ENCODE measurements at regions not wholly inside any gene's neighbourhood (a gene's known extent, or its start where the extent isn't known, plus 50 kb on each side); places are given as distances from the start of the nearest gene placed in this dataset.

DNA sequence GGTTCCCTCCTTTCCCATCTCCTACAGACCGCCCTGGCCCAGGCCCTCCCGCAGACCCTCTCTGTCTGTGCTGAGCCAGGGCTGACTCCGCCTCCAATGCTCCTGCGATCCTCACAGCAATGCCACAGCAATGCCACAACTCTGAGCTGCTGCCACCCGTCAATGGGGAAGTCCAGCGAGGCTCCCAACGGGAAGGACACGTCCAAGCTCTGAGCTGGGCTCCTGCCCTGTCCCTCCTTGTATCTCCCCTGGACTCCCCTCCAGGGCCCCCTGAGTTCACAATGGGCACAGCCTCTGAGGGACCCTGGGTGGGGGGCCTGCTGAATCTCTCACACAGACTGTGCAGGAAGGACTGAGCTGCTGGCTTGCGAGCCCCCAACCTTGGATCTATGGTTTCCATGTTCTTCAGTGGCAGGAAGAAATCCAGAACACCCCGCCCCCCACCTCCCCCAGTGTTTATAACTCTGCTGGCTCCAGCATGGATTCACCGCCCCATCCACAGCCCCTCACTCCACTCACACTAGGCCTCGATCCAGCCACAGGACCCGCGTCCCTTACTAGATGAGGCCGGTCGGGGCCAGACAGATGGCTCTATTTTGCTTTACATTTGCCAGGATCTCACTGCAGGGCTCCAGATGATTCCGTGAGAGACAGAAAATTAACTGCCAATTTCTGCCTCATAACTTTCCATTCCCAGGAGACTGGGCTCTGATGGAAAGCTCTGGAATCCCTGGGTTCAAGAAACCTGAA is 338.0 kb downstream of the MATN1 start:
- Histone ChIP-seq H3K9me2 (replicated peaks; ENCODE audit: insufficient read depth, low read length) (no peaks in the 10 kb centered on the region), H3K9me3 (ENCODE audit: low read length) (no peaks in the 10 kb centered on the region), H3K27ac (ENCODE audit: low read length) (no peak overlapping the region), H3K4me1 (ENCODE audit: low read length) (peaks cover 3% of the 10 kb centered on the region; the same call in 1 of the 2 replicates), H2AFZ (ENCODE audit: low read length) (no peak overlapping the region), H3K36me3 (ENCODE audit: insufficient read depth, low read length) (no peaks in the 10 kb centered on the region), H4K20me1 (ENCODE audit: insufficient read depth, low read depth, low read length) (no peaks in the 10 kb centered on the region), H3K79me2 (ENCODE audit: low read length) (no peaks in the 10 kb centered on the region), H3K4me2 (ENCODE audit: low read depth, low read length, poor library complexity, severe bottlenecking) (no peak overlapping the region), H3K9ac (ENCODE audit: low read length) (no peak overlapping the region), H3K4me3 (ENCODE audit: low read length) (no peak overlapping the region), H3K27me3 (ENCODE audit: low read length) (no peaks in the 10 kb centered on the region)
- DNase-seq = no peak

- Histone ChIP-seq H3K9me3 (ENCODE audit: low read length) (no peaks in the 10 kb centered on the region), H3K9me2 (replicated peaks; ENCODE audit: insufficient read depth, low read length) (no peaks in the 10 kb centered on the region), H3K27ac (ENCODE audit: low read length) (no peak overlapping the region), H3K4me2 (ENCODE audit: low read depth, low read length, poor library complexity, severe bottlenecking) (no peak overlapping the region), H3K4me1 (ENCODE audit: low read length) (peaks cover 3% of the 10 kb centered on the region; the same call in 1 of the 2 replicates), H4K20me1 (ENCODE audit: insufficient read depth, low read depth, low read length) (no peaks in the 10 kb centered on the region), H3K79me2 (ENCODE audit: low read length) (no peaks in the 10 kb centered on the region), H3K27me3 (ENCODE audit: low read length) (no peaks in the 10 kb centered on the region), H3K9ac (ENCODE audit: low read length) (no peak overlapping the region), H3K36me3 (ENCODE audit: insufficient read depth, low read length) (no peaks in the 10 kb centered on the region), H2AFZ (ENCODE audit: low read length) (no peak overlapping the region), H3K4me3 (ENCODE audit: low read length) (no peak overlapping the region)
- DNase-seq = no peak
Measured at GRCh38 chr1:30384286-30385245, 338.8 kb downstream of the MATN1 start.

- Histone ChIP-seq H3K79me2 (ENCODE audit: low read length) (no peaks in the 10 kb centered on the region), H3K4me3 (ENCODE audit: low read length) (no peak overlapping the region), H3K9me3 (ENCODE audit: low read length) (no peaks in the 10 kb centered on the region), H3K4me1 (ENCODE audit: low read length) (peaks cover 3% of the 10 kb centered on the region; the same call in 1 of the 2 replicates), H3K9ac (ENCODE audit: low read length) (no peak overlapping the region), H3K36me3 (ENCODE audit: insufficient read depth, low read length) (no peaks in the 10 kb centered on the region), H3K9me2 (replicated peaks; ENCODE audit: insufficient read depth, low read length) (no peaks in the 10 kb centered on the region), H4K20me1 (ENCODE audit: insufficient read depth, low read depth, low read length) (no peaks in the 10 kb centered on the region), H3K27me3 (ENCODE audit: low read length) (no peaks in the 10 kb centered on the region), H2AFZ (ENCODE audit: low read length) (no peak overlapping the region), H3K27ac (ENCODE audit: low read length) (no peak overlapping the region), H3K4me2 (ENCODE audit: low read depth, low read length, poor library complexity, severe bottlenecking) (no peak overlapping the region)
- DNase-seq = no peak
Measured at GRCh38 chr1:30383221-30383711, 340.1 kb downstream of the MATN1 start.

GRCh38 chr1:30382496-30382895 is 340.9 kb downstream of the MATN1 start:
- Histone ChIP-seq H3K9me2 (replicated peaks; ENCODE audit: insufficient read depth, low read length) (no peaks in the 10 kb centered on the region), H3K9ac (ENCODE audit: low read length) (no peak overlapping the region), H3K36me3 (ENCODE audit: insufficient read depth, low read length) (no peaks in the 10 kb centered on the region), H3K27me3 (ENCODE audit: low read length) (no peaks in the 10 kb centered on the region), H3K4me2 (ENCODE audit: low read depth, low read length, poor library complexity, severe bottlenecking) (no peak overlapping the region), H3K27ac (ENCODE audit: low read length) (no peak overlapping the region), H3K79me2 (ENCODE audit: low read length) (no peaks in the 10 kb centered on the region), H3K4me3 (ENCODE audit: low read length) (no peak overlapping the region), H3K4me1 (ENCODE audit: low read length) (peaks cover 3% of the 10 kb centered on the region; the same call in 1 of the 2 replicates), H2AFZ (ENCODE audit: low read length) (no peak overlapping the region), H4K20me1 (ENCODE audit: insufficient read depth, low read depth, low read length) (no peaks in the 10 kb centered on the region), H3K9me3 (ENCODE audit: low read length) (no peaks in the 10 kb centered on the region)
- DNase-seq = no peak

DNA sequence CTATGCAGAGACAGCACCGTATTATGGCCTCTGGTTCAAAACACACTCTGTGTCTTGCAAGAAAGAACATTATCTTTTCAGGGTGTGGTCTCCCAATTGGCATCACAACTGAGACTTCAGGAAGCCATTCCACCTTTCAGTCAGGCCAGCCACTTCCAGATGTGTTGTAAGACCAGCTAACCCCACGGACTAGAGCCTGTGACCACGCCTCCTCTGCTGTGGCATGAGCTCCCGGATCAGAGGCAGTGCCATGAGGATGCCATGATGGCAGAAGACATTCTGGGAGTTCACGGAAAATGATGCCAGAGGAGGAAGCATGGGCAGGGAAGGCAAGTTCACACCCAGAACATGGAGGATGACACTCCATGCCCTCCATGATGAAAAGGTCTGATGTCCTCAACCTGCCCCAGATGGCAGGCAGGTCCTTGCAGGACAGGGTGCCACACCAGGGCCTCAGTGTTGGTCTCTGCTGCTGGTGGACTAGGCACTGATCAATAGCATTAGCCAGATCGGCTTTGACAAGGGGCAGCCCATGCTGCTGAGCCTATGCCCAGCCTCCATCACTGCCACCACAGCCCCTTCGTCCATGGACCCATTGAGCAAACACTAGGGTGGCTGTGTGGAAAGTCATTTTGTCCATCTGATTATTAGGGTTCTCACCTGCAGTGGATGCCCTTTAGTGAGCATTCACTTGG is 341.6 kb downstream of the MATN1 start:
- Histone ChIP-seq H3K9me2 (replicated peaks; ENCODE audit: insufficient read depth, low read length) (no peaks in the 10 kb centered on the region), H3K36me3 (ENCODE audit: insufficient read depth, low read length) (no peaks in the 10 kb centered on the region), H3K9ac (ENCODE audit: low read length) (no peak overlapping the region), H3K4me3 (ENCODE audit: low read length) (no peak overlapping the region), H3K4me1 (ENCODE audit: low read length) (peaks cover 3% of the 10 kb centered on the region; the same call in 1 of the 2 replicates), H3K4me2 (ENCODE audit: low read depth, low read length, poor library complexity, severe bottlenecking) (no peak overlapping the region), H4K20me1 (ENCODE audit: insufficient read depth, low read depth, low read length) (no peaks in the 10 kb centered on the region), H3K79me2 (ENCODE audit: low read length) (no peaks in the 10 kb centered on the region), H2AFZ (ENCODE audit: low read length) (no peak overlapping the region), H3K27ac (ENCODE audit: low read length) (no peak overlapping the region), H3K9me3 (ENCODE audit: low read length) (no peaks in the 10 kb centered on the region), H3K27me3 (ENCODE audit: low read length) (no peaks in the 10 kb centered on the region)
- DNase-seq = no peak

GRCh38 chr1:30381266-30381665 is 342.1 kb downstream of the MATN1 start:
- Histone ChIP-seq H3K36me3 (ENCODE audit: insufficient read depth, low read length) (no peaks in the 10 kb centered on the region), H3K9me3 (ENCODE audit: low read length) (no peaks in the 10 kb centered on the region), H3K4me1 (ENCODE audit: low read length) (peaks cover 3% of the 10 kb centered on the region; the same call in 1 of the 2 replicates), H3K4me3 (ENCODE audit: low read length) (no peak overlapping the region), H3K27me3 (ENCODE audit: low read length) (no peaks in the 10 kb centered on the region), H3K79me2 (ENCODE audit: low read length) (no peaks in the 10 kb centered on the region), H3K9ac (ENCODE audit: low read length) (no peak overlapping the region), H3K4me2 (ENCODE audit: low read depth, low read length, poor library complexity, severe bottlenecking) (no peak overlapping the region), H4K20me1 (ENCODE audit: insufficient read depth, low read depth, low read length) (no peaks in the 10 kb centered on the region), H3K9me2 (replicated peaks; ENCODE audit: insufficient read depth, low read length) (no peaks in the 10 kb centered on the region), H3K27ac (ENCODE audit: low read length) (no peak overlapping the region), H2AFZ (ENCODE audit: low read length) (no peak overlapping the region)
- no peak for DNase-seq

- Histone ChIP-seq H3K9me2 (replicated peaks; ENCODE audit: insufficient read depth, low read length) (no peaks in the 10 kb centered on the region), H3K9ac (ENCODE audit: low read length) (no peak overlapping the region), H3K4me3 (ENCODE audit: low read length) (no peak overlapping the region), H2AFZ (ENCODE audit: low read length) (no peak overlapping the region), H3K4me2 (ENCODE audit: low read depth, low read length, poor library complexity, severe bottlenecking) (no peak overlapping the region), H4K20me1 (ENCODE audit: insufficient read depth, low read depth, low read length) (no peaks in the 10 kb centered on the region), H3K9me3 (ENCODE audit: low read length) (no peaks in the 10 kb centered on the region), H3K27ac (ENCODE audit: low read length) (no peak overlapping the region), H3K27me3 (ENCODE audit: low read length) (no peaks in the 10 kb centered on the region), H3K79me2 (ENCODE audit: low read length) (no peaks in the 10 kb centered on the region), H3K4me1 (ENCODE audit: low read length) (peaks cover 3% of the 10 kb centered on the region; the same call in 1 of the 2 replicates), H3K36me3 (ENCODE audit: insufficient read depth, low read length) (no peaks in the 10 kb centered on the region)
- DNase-seq = no peak
Measured at GRCh38 chr1:30380625-30380984, 342.8 kb downstream of the MATN1 start.
